SK-N-SH (cell line): ENCODE measurements at regions not wholly inside any gene's neighbourhood (a gene's known extent, or its start where the extent isn't known, plus 50 kb on each side); places are given as distances from the start of the nearest gene placed in this dataset.

Experiments
- CTCF ChIA-PET: fragments of 300-600, 350-600 bp; formaldehyde crosslinking; extraction: SDS; loops from one replicate; lab custom pipeline; 2021; lab: Yijun Ruan, JAX
- POLR2A ChIA-PET: fragments of 350-600 bp; sonication (Branson Sonifier 250); formaldehyde crosslinking; extraction: SDS; loops from one replicate; lab custom pipeline; 2020; ENCODE audit warnings: antibody characterized with exemption, inconsistent platforms; lab: Yijun Ruan, JAX
- DNase-seq: peaks from one replicate; pipeline ENCODE4 v3.0.0; 2012
- H2AFZ ChIP-seq: fragments of 200-600 bp; sonication (generic); 2 replicates; pipeline ENCODE4 v1.8.1; 2016; ENCODE audit warnings: antibody characterized with exemption, mild to moderate bottlenecking, low read depth
- H3F3A ChIP-seq: fragments of 200-600 bp; sonication (generic); replicated peaks from 2 replicates; pipeline ENCODE3; 2016; ENCODE audit warnings: antibody characterized with exemption, mild to moderate bottlenecking; ENCODE audit not compliant: insufficient read depth
- H3K27ac ChIP-seq, 2 experiments: fragments of 200-500 bp in 1 of 2; fragments of 200-600 bp in 1 of 2; sonication (Bioruptor generic) in 1 of 2; sonication (generic), shearing (Covaris generic) in 1 of 2; 2 replicates each; pipeline versions ENCODE4 v1.5.1 to v1.6.1; 2014 to 2016; ENCODE audit warnings: low read depth in 2 of 2, inconsistent platforms in 1 of 2, low read length in 1 of 2, mild to moderate bottlenecking in 1 of 2, mixed read lengths in 1 of 2
- H3K27me3 ChIP-seq: fragments of 200-600 bp; sonication (generic), shearing (Covaris generic); 2 replicates; pipeline ENCODE4 v1.6.1; 2016; ENCODE audit warnings: mixed run types; ENCODE audit not compliant: insufficient read depth
- H3K36me3 ChIP-seq, 2 experiments: fragments of 200-500 bp in 1 of 2; fragments of 200-600 bp in 1 of 2; sonication (Bioruptor generic) in 1 of 2; sonication (generic) in 1 of 2; replicated peaks in 1 of 2; 2 replicates each; pipeline versions ENCODE3 to v1.5.1; 2014 to 2016; ENCODE audit warnings: low read length in 1 of 2, mild to moderate bottlenecking in 1 of 2; ENCODE audit not compliant: insufficient read depth in 2 of 2, control insufficient read depth in 1 of 2
- H3K4me1 ChIP-seq, 2 experiments: fragments of 200-500 bp in 1 of 2; fragments of 200-600 bp in 1 of 2; sonication (Bioruptor generic) in 1 of 2; sonication (generic), shearing (Covaris generic) in 1 of 2; 2 replicates each; pipeline versions ENCODE4 v1.5.1 to v1.6.1; 2014 to 2016; ENCODE audit warnings: low read depth in 1 of 2, low read length in 1 of 2, mixed run types in 1 of 2; ENCODE audit not compliant: insufficient read depth in 2 of 2, control insufficient read depth in 1 of 2
- H3K4me2 ChIP-seq: fragments of 200-600 bp; sonication (generic), shearing (Covaris generic); 2 replicates; pipeline ENCODE4 v1.6.1; 2017; ENCODE audit warnings: mixed run types
- H3K4me3 ChIP-seq, 2 experiments: fragments of 200-500 bp in 1 of 2; fragments of 200-600 bp in 1 of 2; sonication (Bioruptor generic) in 1 of 2; sonication (generic), shearing (Covaris generic) in 1 of 2; 2 replicates each; pipeline versions ENCODE4 v1.5.1 to v1.8.1; 2014 to 2016; ENCODE audit warnings: low read depth in 2 of 2, inconsistent platforms in 1 of 2, low read length in 1 of 2, mild to moderate bottlenecking in 1 of 2, mixed read lengths in 1 of 2, moderate library complexity in 1 of 2
- H3K79me2 ChIP-seq: fragments of 200-600 bp; sonication (generic); 2 replicates; pipeline ENCODE4 v1.8.1; 2017; ENCODE audit warnings: mild to moderate bottlenecking; ENCODE audit not compliant: insufficient read depth
- H3K9ac ChIP-seq: fragments of 200-600 bp; sonication (generic); 2 replicates; pipeline ENCODE4 v1.6.1; 2017; ENCODE audit warnings: mixed run types
- H3K9me2 ChIP-seq: fragments of 200-600 bp; sonication (generic); 2 replicates; pipeline ENCODE4 v1.6.1; 2017; ENCODE audit warnings: mixed run types
- H3K9me3 ChIP-seq: fragments of 200-600 bp; sonication (generic); 2 replicates; pipeline ENCODE4 v1.6.1; 2017; ENCODE audit warnings: mixed run types, mild to moderate bottlenecking, moderate library complexity
- H4K20me1 ChIP-seq: fragments of 200-600 bp; sonication (generic); 2 replicates; pipeline ENCODE4 v1.6.1; 2017; ENCODE audit warnings: mild to moderate bottlenecking, mixed run types; ENCODE audit not compliant: insufficient read depth
- CHD2 ChIP-seq: fragments of 150-350 bp; IDR thresholded peaks from 2 replicates; pipeline ENCODE4 v1.6.1; 2018; ENCODE audit warnings: low read length; ENCODE audit not compliant: partially characterized antibody
- ELF1 ChIP-seq: IDR thresholded peaks from 2 replicates; pipeline ENCODE4 v1.4.0; 2012
- EZH2phosphoT487 ChIP-seq: fragments of 200-600 bp; sonication (generic); IDR thresholded peaks from 2 replicates; pipeline ENCODE4 v1.6.1; 2017; ENCODE audit warnings: low read depth, mixed run types, mild to moderate bottlenecking, antibody characterized with exemption, moderate library complexity, borderline replicate concordance
- GABPA ChIP-seq: IDR thresholded peaks from 2 replicates; pipeline ENCODE4 v1.4.0; 2012; ENCODE audit warnings: low read depth, mild to moderate bottlenecking
- GATA2 ChIP-seq: sonication (generic); formaldehyde crosslinking; IDR thresholded peaks from 2 replicates; pipeline ENCODE4 v1.5.0; 2020; ENCODE audit warnings: mild to moderate bottlenecking, missing genetic modification reagents
- JUND ChIP-seq: IDR thresholded peaks from 2 replicates; pipeline ENCODE4 v1.4.0; 2012
- RFX5 ChIP-seq: IDR thresholded peaks from 2 replicates; pipeline ENCODE4 v1.6.1; 2012; ENCODE audit warnings: mild to moderate bottlenecking, improper control_type of control experiment, low read length
- TAF1 ChIP-seq: IDR thresholded peaks from 2 replicates; pipeline ENCODE4 v1.6.1; 2012; ENCODE audit warnings: low read depth, mild to moderate bottlenecking, low read length, moderate library complexity, borderline replicate concordance
- USF2 ChIP-seq: fragments of 150-350 bp; IDR thresholded peaks from 2 replicates; pipeline ENCODE4 v1.6.1; 2017; ENCODE audit warnings: antibody characterized with exemption, low read length, low read depth, borderline replicate concordance
- YY1 ChIP-seq: IDR thresholded peaks from 2 replicates; pipeline ENCODE4 v1.4.0; 2012; ENCODE audit warnings: low read depth, mild to moderate bottlenecking
- WGBS: methylation state at CpG from one replicate; pipeline ENCODE4 v1.1.6; 2017; ENCODE audit warnings: low lambda C conversion rate; 5-methylcytosine and 5-hydroxymethylcytosine counted together
- TF ChIP-seq, protein P1 (sequence below): fragments of 200-600 bp; sonication (generic); IDR thresholded peaks from 2 replicates; pipeline ENCODE4 v1.6.1; 2017; ENCODE audit warnings: antibody characterized with exemption, mild to moderate bottlenecking, moderate library complexity
- TF ChIP-seq, protein P2 (sequence below): IDR thresholded peaks from 2 replicates; pipeline ENCODE4; 2012

DNA sequence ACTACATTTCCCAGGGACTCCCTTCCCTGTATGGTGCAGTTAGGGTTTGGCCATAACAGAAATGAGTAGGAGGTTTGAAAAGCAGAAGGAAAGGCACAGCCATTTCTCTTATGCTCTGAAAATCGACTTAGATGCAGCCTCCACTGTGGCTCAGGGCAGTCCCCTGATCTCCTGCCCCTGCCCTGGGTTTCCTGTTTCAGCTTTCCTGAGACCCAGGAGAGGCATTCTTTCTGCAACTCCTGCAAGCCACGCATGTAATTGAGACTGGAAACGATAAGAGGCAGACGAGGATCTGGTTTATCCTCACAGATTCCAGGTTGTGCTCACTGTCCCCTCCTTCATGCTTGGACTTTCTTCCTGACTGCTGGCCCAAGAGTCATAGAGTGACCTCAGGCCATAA lies 461.2 kb upstream of the VSTM2A start (continued):
- TF ChIP-seq JUND: no peak

GRCh38 chr7:54084340-54084739 lies 457.8 kb upstream of the VSTM2A start:
- H2AFZ ChIP-seq: no peak overlapping the region
- no peak overlapping the region for H3K27ac ChIP-seq
- DNase-seq: no peak
- no peak overlapping the region for H3K9ac ChIP-seq
- H3K79me2 ChIP-seq: no peaks in the 10 kb centered on the region
- no peak overlapping the region for H3K4me3 ChIP-seq
- TF ChIP-seq RFX5: no peak
- TF ChIP-seq, protein P1, sequence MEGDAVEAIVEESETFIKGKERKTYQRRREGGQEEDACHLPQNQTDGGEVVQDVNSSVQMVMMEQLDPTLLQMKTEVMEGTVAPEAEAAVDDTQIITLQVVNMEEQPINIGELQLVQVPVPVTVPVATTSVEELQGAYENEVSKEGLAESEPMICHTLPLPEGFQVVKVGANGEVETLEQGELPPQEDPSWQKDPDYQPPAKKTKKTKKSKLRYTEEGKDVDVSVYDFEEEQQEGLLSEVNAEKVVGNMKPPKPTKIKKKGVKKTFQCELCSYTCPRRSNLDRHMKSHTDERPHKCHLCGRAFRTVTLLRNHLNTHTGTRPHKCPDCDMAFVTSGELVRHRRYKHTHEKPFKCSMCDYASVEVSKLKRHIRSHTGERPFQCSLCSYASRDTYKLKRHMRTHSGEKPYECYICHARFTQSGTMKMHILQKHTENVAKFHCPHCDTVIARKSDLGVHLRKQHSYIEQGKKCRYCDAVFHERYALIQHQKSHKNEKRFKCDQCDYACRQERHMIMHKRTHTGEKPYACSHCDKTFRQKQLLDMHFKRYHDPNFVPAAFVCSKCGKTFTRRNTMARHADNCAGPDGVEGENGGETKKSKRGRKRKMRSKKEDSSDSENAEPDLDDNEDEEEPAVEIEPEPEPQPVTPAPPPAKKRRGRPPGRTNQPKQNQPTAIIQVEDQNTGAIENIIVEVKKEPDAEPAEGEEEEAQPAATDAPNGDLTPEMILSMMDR: no peak
- TF ChIP-seq, all 33 proteins: peak for 0
- Histone ChIP-seq H4K20me1 (no peaks in the 10 kb centered on the region), H3K4me2 (no peak overlapping the region), H3K4me1 (peaks cover 0 to 16% of the 10 kb centered on the region in 2 experiments; a peak in 2 of 4 replicates), H3K9me2 (0 out of 2 replicates have a peak, but pooled peaks cover 6% of the 10 kb centered on the region), H3K9me3 (no peaks in the 10 kb centered on the region; the same call in 1 of the 2 replicates), H3F3A (no peaks in the 10 kb centered on the region), H3K27me3 (no peaks in the 10 kb centered on the region), H3K36me3 (no peaks in the 10 kb centered on the region)
- POLR2A ChIA-PET: no interaction called here
- CTCF ChIA-PET: no interaction called here
- 33% methylated on average over 4 of the region's 4 CpGs for WGBS

DNA sequence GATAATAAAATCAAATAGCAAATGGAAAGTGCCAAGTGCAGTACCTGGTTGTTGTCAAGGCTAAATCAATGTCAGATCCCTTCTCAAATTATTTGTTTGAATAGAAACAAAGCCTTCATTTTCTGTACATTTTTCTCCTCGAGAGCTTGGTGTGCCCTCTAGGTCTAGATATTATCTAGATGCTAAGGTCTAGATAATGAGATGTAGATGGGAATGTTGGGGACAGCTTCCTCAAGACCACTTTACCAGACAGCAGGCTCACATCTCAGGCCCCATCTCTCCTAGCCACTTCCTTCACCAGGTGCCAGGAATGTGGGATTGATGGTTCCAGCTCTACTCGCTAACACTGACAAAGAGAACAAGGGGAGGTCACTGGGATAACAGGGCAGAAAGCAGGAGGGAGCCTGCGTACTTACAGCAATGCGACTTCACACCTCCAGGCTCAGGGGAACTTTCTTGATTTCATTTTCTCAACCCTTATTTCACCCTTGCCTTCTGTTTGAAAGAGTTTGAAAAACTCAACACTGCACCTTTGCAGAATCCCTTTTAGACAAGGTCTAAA lies 451.4 kb upstream of the VSTM2A start:
- CTCF ChIA-PET: interaction anchor here (0.6 to 1.5 kb wide), 3 partner anchors 25 to 1761 kb away, joined by 3 to 4 read pairs (median 3); no protein-coding TSS in a partner anchor
- peaks cover 0 to 6% of the 10 kb centered on the region in 2 experiments; a peak in 1 of 4 replicates for H3K4me1 ChIP-seq
- 24% methylated on average over 4 of the region's 4 CpGs for WGBS
- no peak for DNase-seq
- no peaks in the 10 kb centered on the region for H3K79me2 ChIP-seq
- H3K4me2 ChIP-seq: no peak overlapping the region
- TF ChIP-seq TAF1: no peak
- TF ChIP-seq ELF1: no peak
- TF ChIP-seq GATA2: peak; percentile 74
- no peak overlapping the region for H2AFZ ChIP-seq
- POLR2A ChIA-PET: no interaction called here
- 0 out of 2 replicates have a peak, but pooled peaks cover 6% of the 10 kb centered on the region for H3K9me2 ChIP-seq
- no peaks in the 10 kb centered on the region for H3K27me3 ChIP-seq
- no peaks in the 10 kb centered on the region for H3F3A ChIP-seq
- no peaks in the 10 kb centered on the region for H4K20me1 ChIP-seq
- H3K36me3 ChIP-seq: no peaks in the 10 kb centered on the region
- H3K4me3 ChIP-seq: no peak overlapping the region
- H3K9me3 ChIP-seq: no peaks in the 10 kb centered on the region; the same call in 1 of the 2 replicates
- no peak overlapping the region for H3K9ac ChIP-seq
- H3K27ac ChIP-seq: no peak overlapping the region

- no peak for DNase-seq
- POLR2A ChIA-PET: no interaction called here
- Histone ChIP-seq H3K27ac (no peak overlapping the region), H3K9ac (no peak overlapping the region), H4K20me1 (no peaks in the 10 kb centered on the region), H3K36me3 (no peaks in the 10 kb centered on the region), H3K4me2 (no peak overlapping the region), H3K9me2 (0 out of 2 replicates have a peak, but pooled peaks cover under 1% of the 10 kb centered on the region), H3K9me3 (no peaks in the 10 kb centered on the region; the same call in 1 of the 2 replicates), H3K4me1 (peaks cover 0 to 6% of the 10 kb centered on the region in 2 experiments; a peak in 1 of 4 replicates), H3F3A (no peaks in the 10 kb centered on the region), H3K4me3 (no peak overlapping the region), H3K79me2 (no peaks in the 10 kb centered on the region), H3K27me3 (no peaks in the 10 kb centered on the region), H2AFZ (no peak overlapping the region)
- WGBS: 18% methylated on average over 5 of the region's 6 CpGs
- no peak for TF ChIP-seq CHD2
- no peak for TF ChIP-seq GABPA
- no peak for TF ChIP-seq USF2
- no peak for TF ChIP-seq EZH2phosphoT487
- TF ChIP-seq, protein P2, sequence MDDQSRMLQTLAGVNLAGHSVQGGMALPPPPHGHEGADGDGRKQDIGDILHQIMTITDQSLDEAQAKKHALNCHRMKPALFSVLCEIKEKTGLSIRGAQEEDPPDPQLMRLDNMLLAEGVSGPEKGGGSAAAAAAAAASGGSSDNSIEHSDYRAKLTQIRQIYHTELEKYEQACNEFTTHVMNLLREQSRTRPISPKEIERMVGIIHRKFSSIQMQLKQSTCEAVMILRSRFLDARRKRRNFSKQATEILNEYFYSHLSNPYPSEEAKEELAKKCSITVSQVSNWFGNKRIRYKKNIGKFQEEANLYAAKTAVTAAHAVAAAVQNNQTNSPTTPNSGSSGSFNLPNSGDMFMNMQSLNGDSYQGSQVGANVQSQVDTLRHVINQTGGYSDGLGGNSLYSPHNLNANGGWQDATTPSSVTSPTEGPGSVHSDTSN: no peak
- TF ChIP-seq YY1: no peak
- CTCF ChIA-PET: interaction anchor here (0.6 to 1.7 kb wide), 3 partner anchors 9 to 1761 kb away, joined by 3 to 5 read pairs (median 4); no protein-coding TSS in a partner anchor
These were observed 450.9 kb upstream of the VSTM2A start for GRCh38 chr7:54091322-54091721.
